ENCODE measurements at regions not wholly inside any gene's neighbourhood (a gene's known extent, or its start where the extent isn't known, plus 50 kb on each side); places are given as distances from the start of the nearest gene placed in this dataset.

DNA sequence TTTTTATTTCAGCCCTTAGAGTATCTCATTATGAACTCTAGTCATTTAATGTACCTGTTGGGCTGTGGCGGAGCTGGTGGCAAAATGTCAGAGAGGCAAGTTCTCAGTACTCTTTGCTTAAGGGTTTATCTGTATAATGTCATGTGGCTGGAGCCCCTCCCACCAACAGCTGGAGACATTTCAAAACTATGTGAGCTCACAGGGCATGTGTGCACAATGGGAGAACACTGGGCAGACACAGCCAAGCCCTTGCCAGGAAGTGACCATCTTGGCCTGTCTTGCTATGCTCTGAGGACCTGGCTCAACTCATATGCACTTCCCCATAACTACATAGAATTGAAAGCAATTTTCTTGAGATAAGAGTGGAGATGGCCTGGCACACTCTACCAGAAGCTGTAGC, 296.4 kb downstream of the PTPRU start:
- intact Hi-C loops (cut with DNase I), result no loop called here
- H3K9me3 ChIP-seq, result peaks cover 0 to 29% (median 15%) of the 10 kb centered on the region in 4 donors
- no peak overlapping the region for H3K4me3 ChIP-seq
- WGBS, result 60% methylated on average over 1 of the region's 1 CpG
- TF ChIP-seq, protein P1, sequence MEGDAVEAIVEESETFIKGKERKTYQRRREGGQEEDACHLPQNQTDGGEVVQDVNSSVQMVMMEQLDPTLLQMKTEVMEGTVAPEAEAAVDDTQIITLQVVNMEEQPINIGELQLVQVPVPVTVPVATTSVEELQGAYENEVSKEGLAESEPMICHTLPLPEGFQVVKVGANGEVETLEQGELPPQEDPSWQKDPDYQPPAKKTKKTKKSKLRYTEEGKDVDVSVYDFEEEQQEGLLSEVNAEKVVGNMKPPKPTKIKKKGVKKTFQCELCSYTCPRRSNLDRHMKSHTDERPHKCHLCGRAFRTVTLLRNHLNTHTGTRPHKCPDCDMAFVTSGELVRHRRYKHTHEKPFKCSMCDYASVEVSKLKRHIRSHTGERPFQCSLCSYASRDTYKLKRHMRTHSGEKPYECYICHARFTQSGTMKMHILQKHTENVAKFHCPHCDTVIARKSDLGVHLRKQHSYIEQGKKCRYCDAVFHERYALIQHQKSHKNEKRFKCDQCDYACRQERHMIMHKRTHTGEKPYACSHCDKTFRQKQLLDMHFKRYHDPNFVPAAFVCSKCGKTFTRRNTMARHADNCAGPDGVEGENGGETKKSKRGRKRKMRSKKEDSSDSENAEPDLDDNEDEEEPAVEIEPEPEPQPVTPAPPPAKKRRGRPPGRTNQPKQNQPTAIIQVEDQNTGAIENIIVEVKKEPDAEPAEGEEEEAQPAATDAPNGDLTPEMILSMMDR (IDR thresholded peaks at IDR 0.05), result no peak
- TF ChIP-seq EP300 (IDR thresholded peaks at IDR 0.05), result no peak
- TF ChIP-seq POLR2A (IDR thresholded peaks at IDR 0.05; ENCODE audit: low read depth), result no peak
- TF ChIP-seq POLR2AphosphoS5 (IDR thresholded peaks at IDR 0.05), result no peak
- H3K27me3 ChIP-seq, result peaks cover 0 to 28% (median 0%) of the 10 kb centered on the region in 4 donors
- H3K36me3 ChIP-seq, result no peaks in the 10 kb centered on the region
- no peaks in the 10 kb centered on the region for H3K4me1 ChIP-seq
- peak; percentile 57 for DNase-seq (ENCODE audit: extremely low spot score)
- H3K27ac ChIP-seq (replicated peaks in 1 of 4), result no peak overlapping the region

GRCh38 chr1:29532285-29532684, 296.0 kb downstream of the PTPRU start:
- no peak for DNase-seq (ENCODE audit: extremely low spot score)
- H3K27me3 ChIP-seq, result peaks cover 0 to 33% (median 0%) of the 10 kb centered on the region in 4 donors

GRCh38 chr1:29531596-29531995, 295.3 kb downstream of the PTPRU start:
- H3K4me1 ChIP-seq, result no peaks in the 10 kb centered on the region
- intact Hi-C loops (cut with DNase I), result no loop called here
- 66% methylated on average over 2 of the region's 2 CpGs for WGBS
- no peak for DNase-seq (ENCODE audit: extremely low spot score)
- H3K27ac ChIP-seq (replicated peaks in 1 of 4), result no peak overlapping the region
- no peak for TF ChIP-seq POLR2AphosphoS5 (IDR thresholded peaks at IDR 0.05)
- TF ChIP-seq, protein P1 (IDR thresholded peaks at IDR 0.05), result no peak
- no peak for TF ChIP-seq EP300 (IDR thresholded peaks at IDR 0.05)
- no peak for TF ChIP-seq POLR2A (IDR thresholded peaks at IDR 0.05; ENCODE audit: low read depth)
- peaks cover 0 to 29% (median 15%) of the 10 kb centered on the region in 4 donors for H3K9me3 ChIP-seq
- no peaks in the 10 kb centered on the region for H3K36me3 ChIP-seq
- no peak overlapping the region for H3K4me3 ChIP-seq
- peaks cover 0 to 39% (median 0%) of the 10 kb centered on the region in 4 donors for H3K27me3 ChIP-seq

More at GRCh38 chr1:29532285-29532684, 296.0 kb downstream of the PTPRU start:
- Histone ChIP-seq H3K4me1 (no peaks in the 10 kb centered on the region), H3K36me3 (no peaks in the 10 kb centered on the region), H3K27ac (replicated peaks in 1 of 4) (no peak overlapping the region), H3K9me3 (peaks cover 0 to 29% (median 15%) of the 10 kb centered on the region in 4 donors), H3K4me3 (no peak overlapping the region)
- TF ChIP-seq, protein P1 (IDR thresholded peaks at IDR 0.05), result no peak
- TF ChIP-seq EP300 (IDR thresholded peaks at IDR 0.05) (no peak), POLR2A (IDR thresholded peaks at IDR 0.05; ENCODE audit: low read depth) (no peak), POLR2AphosphoS5 (IDR thresholded peaks at IDR 0.05) (no peak)
- WGBS, result 49% methylated on average over 5 of the region's 6 CpGs
- intact Hi-C loops (cut with DNase I), result no loop called here

- peaks cover 0 to 29% (median 15%) of the 10 kb centered on the region in 4 donors for H3K9me3 ChIP-seq
- WGBS, result 81% methylated on average over 1 of the region's 1 CpG
- no peak overlapping the region for H3K4me3 ChIP-seq
- no peaks in the 10 kb centered on the region for H3K4me1 ChIP-seq
- intact Hi-C loops (cut with DNase I), result no loop called here
- H3K27ac ChIP-seq (replicated peaks in 1 of 4), result no peak overlapping the region
- no peak for DNase-seq (ENCODE audit: extremely low spot score)
- H3K27me3 ChIP-seq, result peaks cover 0 to 50% (median 0%) of the 10 kb centered on the region in 4 donors
- no peak for TF ChIP-seq POLR2A (IDR thresholded peaks at IDR 0.05; ENCODE audit: low read depth)
- TF ChIP-seq, protein P1 (IDR thresholded peaks at IDR 0.05), result no peak
- no peak for TF ChIP-seq EP300 (IDR thresholded peaks at IDR 0.05)
- TF ChIP-seq POLR2AphosphoS5 (IDR thresholded peaks at IDR 0.05), result no peak
- no peaks in the 10 kb centered on the region for H3K36me3 ChIP-seq
These were observed 293.5 kb downstream of the PTPRU start for GRCh38 chr1:29529677-29530278.

All from esophagus muscularis mucosa (tissue), 4 donors.